IMR-90 (cell line): ENCODE measurements at regions not wholly inside any gene's neighbourhood (a gene's known extent, or its start where the extent isn't known, plus 50 kb on each side); places are given as distances from the start of the nearest gene placed in this dataset.

ENCODE experiments used
- ATAC-seq: fragments of 200-7000 bp; cut with Tn5 transposase; 2 replicates; pipeline ENCODE4 v1.9.1; 2020; ENCODE audit warnings: low read depth, mild to moderate bottlenecking, moderate library complexity
- BruUV-seq: library from RNA; stranded (reverse); fragments of 400-500 nt; replicated peaks from 2 replicates; lab custom pipeline; 2021; lab: Mats Ljungman, UMichigan
- CTCF ChIA-PET: fragments of 300-600 bp; formaldehyde crosslinking; extraction: SDS; loops from one replicate; lab custom pipeline; 2021; ENCODE audit warnings: antibody characterized with exemption; lab: Yijun Ruan, JAX
- POLR2A ChIA-PET: fragments of 300-600 bp; sonication (Branson Sonifier 250); formaldehyde crosslinking; loops from one replicate; lab custom pipeline; 2022; ENCODE audit warnings: antibody characterized with exemption; ENCODE audit not compliant: unreplicated experiment; lab: Charles Lee
- DNase-seq: peaks from one replicate; pipeline ENCODE4 v3.0.0; 2013
- H2AFZ ChIP-seq: replicated peaks from 2 replicates; pipeline ENCODE3; 2013; ENCODE audit warnings: low read length, mild to moderate bottlenecking; ENCODE audit not compliant: poor library complexity
- H2AK5ac ChIP-seq: 2 replicates; pipeline ENCODE4 v1.6.1; 2013; ENCODE audit warnings: low read depth, low read length, inconsistent platforms
- H2AK9ac ChIP-seq: replicated peaks from 2 replicates; pipeline ENCODE3; 2013; ENCODE audit warnings: mild to moderate bottlenecking, low read depth, low read length, moderate library complexity; ENCODE audit not compliant: poor library complexity
- H2BK120ac ChIP-seq: 2 replicates; pipeline ENCODE4 v1.6.1; 2013; ENCODE audit warnings: low read depth, low read length, inconsistent platforms
- H2BK15ac ChIP-seq: 3 replicates; pipeline ENCODE4 v1.6.1; 2013; ENCODE audit warnings: low read depth, low read length, inconsistent platforms
- H2BK20ac ChIP-seq: 2 replicates; pipeline ENCODE4 v1.6.1; 2013; ENCODE audit warnings: low read depth, mild to moderate bottlenecking, inconsistent platforms, low read length, moderate library complexity
- H2BK5ac ChIP-seq: 2 replicates; pipeline ENCODE4 v1.6.1; 2013; ENCODE audit warnings: mild to moderate bottlenecking, low read depth, low read length, inconsistent platforms; ENCODE audit not compliant: poor library complexity, severe bottlenecking
- H3K14ac ChIP-seq: replicated peaks from 2 replicates; pipeline ENCODE4 v1.6.1; 2013; ENCODE audit warnings: low read depth, low read length, inconsistent platforms
- H3K18ac ChIP-seq: 2 replicates; pipeline ENCODE4 v1.6.1; 2013; ENCODE audit warnings: low read depth, low read length, control low read depth
- H3K23ac ChIP-seq: 2 replicates; pipeline ENCODE4 v1.6.1; 2013; ENCODE audit warnings: low read depth, low read length, inconsistent platforms
- H3K27ac ChIP-seq: 2 replicates; pipeline ENCODE4 v1.5.1; 2013; ENCODE audit warnings: mild to moderate bottlenecking, control low read depth, low read length; ENCODE audit not compliant: insufficient read depth
- H3K27me3 ChIP-seq: 2 replicates; pipeline ENCODE4 v1.6.1; 2013; ENCODE audit warnings: low read length; ENCODE audit not compliant: control insufficient read depth, insufficient read depth
- H3K36me3 ChIP-seq: 2 replicates; pipeline ENCODE4 v1.6.1; 2013; ENCODE audit warnings: low read length, mixed read lengths; ENCODE audit not compliant: control insufficient read depth, insufficient read depth
- H3K4ac ChIP-seq: 2 replicates; pipeline ENCODE4 v1.6.1; 2013; ENCODE audit warnings: low read depth, low read length, inconsistent platforms
- H3K4me1 ChIP-seq: 2 replicates; pipeline ENCODE4 v1.6.1; 2013; ENCODE audit warnings: low read length, mixed read lengths; ENCODE audit not compliant: control insufficient read depth, insufficient read depth
- H3K4me2 ChIP-seq: 2 replicates; pipeline ENCODE4 v1.6.1; 2013; ENCODE audit warnings: low read depth, mild to moderate bottlenecking, control low read depth, low read length, moderate library complexity
- H3K4me3 ChIP-seq: 2 replicates; pipeline ENCODE4 v1.5.1; 2013; ENCODE audit warnings: low read depth, mild to moderate bottlenecking, control low read depth, low read length, moderate library complexity; ENCODE audit not compliant: insufficient read depth
- H3K56ac ChIP-seq: 2 replicates; pipeline ENCODE4 v1.6.1; 2013; ENCODE audit warnings: low read length, inconsistent platforms; ENCODE audit not compliant: insufficient read depth; ENCODE audit errors: extremely low read depth
- H3K79me1 ChIP-seq, 2 experiments: 2 replicates each; pipeline ENCODE4 v1.6.1; 2013; ENCODE audit warnings: low read length in 2 of 2, inconsistent platforms in 1 of 2, low read depth in 1 of 2
- H3K9ac ChIP-seq: 2 replicates; pipeline ENCODE4 v1.6.1; 2013; ENCODE audit warnings: low read depth, low read length, control low read depth
- H3K9me1 ChIP-seq: 2 replicates; pipeline ENCODE4 v1.6.1; 2013; ENCODE audit warnings: low read length, inconsistent platforms; ENCODE audit not compliant: insufficient read depth
- H3K9me3 ChIP-seq: 2 replicates; pipeline ENCODE4 v1.6.1; 2013; ENCODE audit warnings: low read length; ENCODE audit not compliant: control insufficient read depth, insufficient read depth
- H4K20me1 ChIP-seq: 2 replicates; pipeline ENCODE4 v1.6.1; 2013; ENCODE audit warnings: low read length, inconsistent platforms; ENCODE audit not compliant: insufficient read depth
- H4K5ac ChIP-seq: 2 replicates; pipeline ENCODE4 v1.6.1; 2013; ENCODE audit warnings: mild to moderate bottlenecking, low read depth, low read length, control low read depth
- H4K8ac ChIP-seq, 2 experiments: 2 replicates each; pipeline ENCODE4 v1.6.1; 2013; ENCODE audit warnings: low read depth in 2 of 2, low read length in 2 of 2, control low read depth in 1 of 2, inconsistent platforms in 1 of 2
- H4K91ac ChIP-seq: 2 replicates; pipeline ENCODE4 v1.6.1; 2013; ENCODE audit warnings: low read depth, low read length, inconsistent platforms; ENCODE audit not compliant: insufficient read depth
- BHLHE40 ChIP-seq: fragments of 150-350 bp; IDR thresholded peaks from 2 replicates; pipeline ENCODE4 v1.6.1; 2016; ENCODE audit warnings: mild to moderate bottlenecking, low read depth, low read length
- CEBPB ChIP-seq: IDR thresholded peaks from 2 replicates; pipeline ENCODE4 v1.6.1; 2012; ENCODE audit warnings: low read depth, low read length, improper control_type of control experiment
- CHD1 ChIP-seq: IDR thresholded peaks from 2 replicates; pipeline ENCODE4 v1.6.1; 2012; ENCODE audit warnings: low read depth, low read length, improper control_type of control experiment
- CTCF ChIP-seq: conservative IDR thresholded peaks from 2 replicates; pipeline ENCODE4 v1.5.1; 2012; ENCODE audit warnings: mild to moderate bottlenecking, low read depth, low read length, improper control_type of control experiment
- ELK1 ChIP-seq: fragments of 150-350 bp; IDR thresholded peaks from 2 replicates; pipeline ENCODE4 v1.6.1; 2016; ENCODE audit warnings: low read depth, mild to moderate bottlenecking, low read length, moderate library complexity, borderline replicate concordance
- FOS ChIP-seq: fragments of 150-350 bp; IDR thresholded peaks from 2 replicates; pipeline ENCODE4 v1.6.1; 2016; ENCODE audit warnings: low read depth, low read length
- MAFK ChIP-seq: IDR thresholded peaks from 2 replicates; pipeline ENCODE4 v1.6.1; 2012; ENCODE audit warnings: low read depth, low read length, improper control_type of control experiment
- MAZ ChIP-seq: IDR thresholded peaks from 2 replicates; pipeline ENCODE4 v1.6.1; 2012; ENCODE audit warnings: low read depth, mild to moderate bottlenecking, low read length, improper control_type of control experiment, moderate library complexity, borderline replicate concordance
- MXI1 ChIP-seq: IDR thresholded peaks from 2 replicates; pipeline ENCODE4 v1.6.1; 2012; ENCODE audit warnings: low read depth, mild to moderate bottlenecking, low read length, moderate library complexity, borderline replicate concordance
- NFE2L2 ChIP-seq: fragments of 150-350 bp; IDR thresholded peaks from 2 replicates; pipeline ENCODE4 v1.6.1; 2016; ENCODE audit warnings: low read depth, mild to moderate bottlenecking, low read length
- POLR2A ChIP-seq: IDR thresholded peaks from 2 replicates; pipeline ENCODE4 v1.6.1; 2012; ENCODE audit warnings: mild to moderate bottlenecking, low read depth, low read length
- RAD21 ChIP-seq: IDR thresholded peaks from 2 replicates; pipeline ENCODE4 v1.6.1; 2012; ENCODE audit warnings: low read length, improper control_type of control experiment
- RCOR1 ChIP-seq: IDR thresholded peaks from 2 replicates; pipeline ENCODE4 v1.6.1; 2012; ENCODE audit warnings: mild to moderate bottlenecking, low read length, improper control_type of control experiment; ENCODE audit not compliant: insufficient replicate concordance
- RFX5 ChIP-seq: IDR thresholded peaks from 2 replicates; pipeline ENCODE4 v1.8.0; 2012; ENCODE audit warnings: low read depth, mild to moderate bottlenecking, low read length, moderate library complexity
- SMC3 ChIP-seq: fragments of 150-350 bp; IDR thresholded peaks from 2 replicates; pipeline ENCODE4 v1.6.1; 2016; ENCODE audit warnings: low read depth, mild to moderate bottlenecking, antibody characterized with exemption, low read length, moderate library complexity
- WGBS, 2 experiments: methylation state at CpG; one replicate each; pipeline versions ENCODE4 v1.1.5 to v1.1.7; 2013; ENCODE audit warnings: missing lambda C conversion rate in 2 of 2; ENCODE audit not compliant: insufficient read length in 1 of 2; ENCODE audit errors: extremely low coverage in 2 of 2; 5-methylcytosine and 5-hydroxymethylcytosine counted together
- dilution Hi-C: fragments of 300-500 bp; cut with HindIII; formaldehyde crosslinking; loops from one replicate; pipeline ENCODE4 v1.14.3; 2018; ENCODE audit warnings: low sequenced_read_pairs; ENCODE audit not compliant: unreplicated experiment
- in situ Hi-C: fragments of 300-500 bp; cut with MboI; formaldehyde crosslinking; loops from 3 replicates; pipeline ENCODE4 v1.14.3; 2019; ENCODE audit warnings: low sequenced_read_pairs, inconsistent platforms, mixed read lengths
- intact Hi-C: fragments of 100-400 bp; cut with micrococcal nuclease; formaldehyde crosslinking; loops from 2 replicates; pipeline ENCODE4 v1.10.0; 2022

GRCh38 chr6:6986344-6986743 is 121.4 kb upstream of the RREB1 start:
- in situ Hi-C loops, result no loop called here
- WGBS, 2 experiments, result 40% methylated on average over 1 of the region's 1 CpG; no CpG with 5 or more reads in 1 of the 2 experiments

More at GRCh38 chr6:6986344-6986743, 121.4 kb upstream of the RREB1 start:
- Histone ChIP-seq H3K27me3 (peaks cover 7% of the 10 kb centered on the region; the same call in 1 of the 2 replicates), H3K14ac (no peak overlapping the region), H2BK5ac (no peak overlapping the region), H3K4me1 (no peaks in the 10 kb centered on the region), H3K9me3 (no peaks in the 10 kb centered on the region), H3K4me2 (no peak overlapping the region), H2AK5ac (no peak overlapping the region), H3K23ac (no peak overlapping the region), H3K4ac (no peak overlapping the region), H2AK9ac (no peak overlapping the region), H3K36me3 (no peaks in the 10 kb centered on the region), H2BK120ac (no peak overlapping the region), H3K18ac (no peak overlapping the region), H3K4me3 (no peak overlapping the region), H4K91ac (no peak overlapping the region), H2AFZ (no peak overlapping the region), H2BK15ac (no peak overlapping the region), H3K9me1 (no peaks in the 10 kb centered on the region), H3K27ac (no peak overlapping the region), H2BK20ac (no peak overlapping the region), H3K9ac (no peak overlapping the region), H4K5ac (no peak overlapping the region), H3K79me1 (no peaks in the 10 kb centered on the region), H4K20me1 (no peaks in the 10 kb centered on the region), H3K56ac (no peak overlapping the region), H4K8ac (no peak overlapping the region)
- no peak for DNase-seq
- no TSS peak for BruUV-seq
- dilution Hi-C loops, result no loop called here
- intact Hi-C loops, result no loop called here
- ChIA-PET CTCF (interaction anchor here (0.5 to 1.3 kb wide), 4 partner anchors 20 to 227 kb away, joined by 3 to 6 read pairs (median 5); no protein-coding TSS in a partner anchor), POLR2A (interaction anchor here (0.5 kb wide), 1 partner anchor 9 kb away, joined by 3 read pairs; no protein-coding TSS in a partner anchor)
- ATAC-seq, result no peak
- TF ChIP-seq MAFK (no peak), ELK1 (no peak), RAD21 (no peak), MAZ (no peak), FOS (no peak), POLR2A (no peak), CHD1 (no peak), RFX5 (no peak), BHLHE40 (no peak), CTCF (no peak), NFE2L2 (no peak), MXI1 (no peak), RCOR1 (no peak), CEBPB (no peak), SMC3 (no peak)
